ENCODE measurements at regions not wholly inside any gene's neighbourhood (a gene's known extent, or its start where the extent isn't known, plus 50 kb on each side); places are given as distances from the start of the nearest gene placed in this dataset.

DNA sequence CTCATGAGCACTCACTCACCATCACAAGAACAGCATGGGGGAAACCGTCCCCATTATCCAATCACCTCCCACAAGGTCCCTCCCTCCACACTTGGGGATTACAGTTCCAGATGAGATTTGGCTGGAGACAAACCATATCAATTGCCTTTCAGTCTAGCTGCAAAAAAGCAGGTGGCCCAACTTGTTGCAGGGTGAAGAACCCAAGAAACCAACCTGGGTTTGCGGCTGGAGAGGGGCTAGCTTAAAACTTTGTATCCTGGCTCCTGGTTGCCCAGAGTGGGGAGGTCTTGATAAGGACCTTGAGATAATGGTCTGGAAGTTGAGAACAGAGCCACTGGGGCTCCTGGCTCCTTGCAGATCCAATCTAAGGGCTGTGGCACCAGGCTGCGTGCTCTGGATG lies 122.8 kb upstream of the PCBD1 start:
- no peak for TF ChIP-seq EZH2 (IDR thresholded peaks at IDR 0.05; ENCODE audit: insufficient read depth, poor library complexity, severe bottlenecking)
- TF ChIP-seq EZH2phosphoT487 (IDR thresholded peaks at IDR 0.05; ENCODE audit: insufficient read depth, low read depth), result no peak
